ENCODE measurements at regions not wholly inside any gene's neighbourhood (a gene's known extent, or its start where the extent isn't known, plus 50 kb on each side); places are given as distances from the start of the nearest gene placed in this dataset.

- TF ChIP-seq CTCF (IDR thresholded peaks at IDR 0.05; ENCODE audit: poor library complexity) (no peak), EZH2phosphoT487 (IDR thresholded peaks at IDR 0.05; ENCODE audit: low read depth, severe bottlenecking, unreplicated experiment) (no peak)
Observed at GRCh38 chr7:112874909-112875308, 84.7 kb upstream of the TMEM168 start.

Measured in hepatocyte (in vitro differentiated cells).